ENCODE measurements at regions not wholly inside any gene's neighbourhood (a gene's known extent, or its start where the extent isn't known, plus 50 kb on each side); places are given as distances from the start of the nearest gene placed in this dataset.

GRCh38 chr5:51977014-51977413 is 593.8 kb downstream of the ISL1 start:
- Histone ChIP-seq H3K36me3 (no peaks in the 10 kb centered on the region), H3K4me1 (no peaks in the 10 kb centered on the region), H3K4me3 (no peak overlapping the region), H3K27ac (no peak overlapping the region), H3K9me3 (no peaks in the 10 kb centered on the region), H3K27me3 (no peaks in the 10 kb centered on the region)
- no peak for TF ChIP-seq POLR2AphosphoS5 (IDR thresholded peaks at IDR 0.05)
- no peak for TF ChIP-seq EP300 (IDR thresholded peaks at IDR 0.05)
- TF ChIP-seq CTCF (IDR thresholded peaks at IDR 0.05): no peak
- TF ChIP-seq POLR2A (IDR thresholded peaks at IDR 0.05): no peak
- no peak for DNase-seq
- 81 to 84% methylated on average over 1 of the region's 1 CpG for WGBS, 2 donors
- no peak for ATAC-seq (ENCODE audit: low FRiP score in 2 of 2)

GRCh38 chr5:51983161-51983560 is 599.9 kb downstream of the ISL1 start:
- no peaks in the 10 kb centered on the region for H3K4me1 ChIP-seq
- ATAC-seq (ENCODE audit: low FRiP score in 2 of 2) (no peak), DNase-seq (no peak)
- H3K27me3 ChIP-seq: no peaks in the 10 kb centered on the region
- TF ChIP-seq POLR2AphosphoS5 (IDR thresholded peaks at IDR 0.05) (no peak), POLR2A (IDR thresholded peaks at IDR 0.05) (no peak), CTCF (IDR thresholded peaks at IDR 0.05) (no peak), EP300 (IDR thresholded peaks at IDR 0.05) (no peak)
- H3K4me3 ChIP-seq: no peak overlapping the region
- H3K36me3 ChIP-seq: no peaks in the 10 kb centered on the region
- H3K9me3 ChIP-seq: no peaks in the 10 kb centered on the region
- no peak overlapping the region for H3K27ac ChIP-seq

- DNase-seq: no peak
- 88 to 94% methylated on average over 3 of the region's 3 CpGs for WGBS, 2 donors
- ATAC-seq (ENCODE audit: low FRiP score in 2 of 2): no peak
Measured at GRCh38 chr5:51986733-51987132, 603.5 kb downstream of the ISL1 start.

GRCh38 chr5:51987239-51987638 is 604.0 kb downstream of the ISL1 start:
- Histone ChIP-seq H3K27me3 (no peaks in the 10 kb centered on the region), H3K4me1 (no peaks in the 10 kb centered on the region), H3K4me3 (no peak overlapping the region), H3K36me3 (no peaks in the 10 kb centered on the region), H3K27ac (no peak overlapping the region), H3K9me3 (no peaks in the 10 kb centered on the region)
- TF ChIP-seq POLR2A (IDR thresholded peaks at IDR 0.05) (no peak), EP300 (IDR thresholded peaks at IDR 0.05) (no peak)
- DNase-seq (no peak), ATAC-seq (ENCODE audit: low FRiP score in 2 of 2) (no peak)

More at GRCh38 chr5:51986733-51987132, 603.5 kb downstream of the ISL1 start:
- TF ChIP-seq POLR2A (IDR thresholded peaks at IDR 0.05): no peak
- TF ChIP-seq CTCF (IDR thresholded peaks at IDR 0.05): no peak
- TF ChIP-seq EP300 (IDR thresholded peaks at IDR 0.05): no peak
- TF ChIP-seq POLR2AphosphoS5 (IDR thresholded peaks at IDR 0.05): no peak
- no peaks in the 10 kb centered on the region for H3K36me3 ChIP-seq
- no peaks in the 10 kb centered on the region for H3K27me3 ChIP-seq
- H3K27ac ChIP-seq: no peak overlapping the region
- H3K4me3 ChIP-seq: no peak overlapping the region
- no peaks in the 10 kb centered on the region for H3K4me1 ChIP-seq
- H3K9me3 ChIP-seq: no peaks in the 10 kb centered on the region

- Histone ChIP-seq H3K4me3 (no peak overlapping the region), H3K27ac (no peak overlapping the region), H3K9me3 (no peaks in the 10 kb centered on the region), H3K27me3 (no peaks in the 10 kb centered on the region), H3K36me3 (no peaks in the 10 kb centered on the region), H3K4me1 (no peaks in the 10 kb centered on the region)
- DNase-seq (no peak), ATAC-seq (ENCODE audit: low FRiP score in 2 of 2) (no peak)
- TF ChIP-seq POLR2AphosphoS5 (IDR thresholded peaks at IDR 0.05): no peak
- no peak for TF ChIP-seq POLR2A (IDR thresholded peaks at IDR 0.05)
- no peak for TF ChIP-seq EP300 (IDR thresholded peaks at IDR 0.05)
- TF ChIP-seq CTCF (IDR thresholded peaks at IDR 0.05): no peak
- 58 to 68% methylated on average over 2 of the region's 2 CpGs for WGBS, 2 donors
Measured at GRCh38 chr5:51987669-51988209, 604.5 kb downstream of the ISL1 start.
